Activated CD8-positive, alpha-beta T cell treated with anti-CD3 and anti-CD28 coated beads for 36 hours (primary cell): ENCODE measurements at regions not wholly inside any gene's neighbourhood (a gene's known extent, or its start where the extent isn't known, plus 50 kb on each side); places are given as distances from the start of the nearest gene placed in this dataset.

Source experiments
- ATAC-seq: fragments of 200-7000 bp; cut with Tn5 transposase; one replicate; pipeline ENCODE4 v1.10.0; 2021; ENCODE audit warnings: mild to moderate bottlenecking, moderate library complexity
- CTCF ChIA-PET: fragments of 350-600 bp; sonication (Branson Sonifier 250); formaldehyde crosslinking; loops from one replicate; lab custom pipeline; 2021; ENCODE audit warnings: antibody characterized with exemption; lab: Charles Lee
- POLR2A ChIA-PET: fragments of 350-600 bp; sonication (Branson Sonifier 250); formaldehyde crosslinking; loops from one replicate; lab custom pipeline; 2021; ENCODE audit warnings: antibody characterized with exemption; lab: Charles Lee
- DNase-seq: peaks from one replicate; pipeline ENCODE4 v3.0.0-alpha.2; 2020
- H3K27ac Mint-ChIP-seq: one replicate; pipeline ENCODE4 v1.8.0; 2021; ENCODE audit warnings: mild to moderate bottlenecking, mixed read lengths
- H3K27me3 Mint-ChIP-seq: one replicate; pipeline ENCODE4 v1.8.0; 2021; ENCODE audit warnings: mixed read lengths
- H3K36me3 Mint-ChIP-seq: one replicate; pipeline ENCODE4 v1.8.0; 2021; ENCODE audit warnings: low read depth, mixed read lengths
- H3K4me1 Mint-ChIP-seq: one replicate; pipeline ENCODE4 v1.8.0; 2021; ENCODE audit warnings: low read depth, mixed read lengths
- H3K4me3 Mint-ChIP-seq: one replicate; pipeline ENCODE4 v1.8.0; 2021; ENCODE audit warnings: mild to moderate bottlenecking, moderate library complexity, mixed read lengths
- H3K9me3 Mint-ChIP-seq: one replicate; pipeline ENCODE4 v1.8.0; 2021; ENCODE audit warnings: mixed read lengths
- intact Hi-C: fragments of 100-400 bp; cut with micrococcal nuclease; formaldehyde crosslinking; loops from one replicate; pipeline ENCODE4 v1.10.0; 2022
- TF ChIP-seq, protein P1 (sequence below): fragments of 200-600 bp; IDR thresholded peaks from one replicate; pipeline ENCODE4 v1.8.0; 2022; ENCODE audit warnings: antibody characterized with exemption, mild to moderate bottlenecking

DNA sequence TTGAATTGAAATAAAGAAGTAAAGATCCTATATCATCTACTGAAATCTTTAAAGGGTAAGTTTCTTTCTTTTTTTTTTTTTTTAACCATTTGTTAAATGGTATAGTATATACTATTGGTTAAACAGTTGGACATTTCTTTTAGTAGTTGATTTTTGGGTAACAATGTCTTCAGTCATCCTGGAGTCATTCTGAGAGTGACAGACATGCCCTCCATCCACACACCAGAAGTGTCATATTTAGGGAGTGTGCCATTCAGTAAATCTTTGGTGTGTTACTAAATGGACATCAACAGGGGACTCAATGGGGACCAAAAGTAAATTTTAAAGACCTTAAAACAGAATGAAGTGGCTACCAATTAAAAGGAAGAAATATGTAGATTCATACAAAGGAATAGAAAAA is 50.8 kb upstream of the SLC39A10 start:
- no peak for ATAC-seq
- intact Hi-C loops, result no loop called here

DNA sequence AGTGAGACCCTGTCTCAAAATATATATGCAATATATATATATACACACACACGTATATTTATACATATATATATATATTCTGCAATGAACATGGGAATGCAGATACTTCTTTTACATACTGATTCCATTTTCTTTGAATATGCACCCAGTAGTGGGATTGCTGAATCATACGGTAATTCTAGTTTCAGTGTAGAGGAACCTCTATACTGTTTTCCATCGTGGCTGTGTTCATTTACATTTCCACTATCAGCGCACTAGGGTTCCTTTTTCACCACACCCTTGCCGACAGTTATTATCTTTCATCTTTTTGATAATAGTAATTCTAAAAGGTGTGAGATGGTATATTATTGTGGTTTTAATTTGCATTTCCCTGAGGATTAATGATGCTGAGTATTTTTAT is 52.3 kb upstream of the SLC39A10 start:
- intact Hi-C loops, result no loop called here

More for the DNA sequence above, 50.8 kb upstream of the SLC39A10 start:
- no peak overlapping the region for H3K4me3 Mint-ChIP-seq
- H3K4me1 Mint-ChIP-seq, result peaks cover 14% of the 10 kb centered on the region
- TF ChIP-seq, protein P1, sequence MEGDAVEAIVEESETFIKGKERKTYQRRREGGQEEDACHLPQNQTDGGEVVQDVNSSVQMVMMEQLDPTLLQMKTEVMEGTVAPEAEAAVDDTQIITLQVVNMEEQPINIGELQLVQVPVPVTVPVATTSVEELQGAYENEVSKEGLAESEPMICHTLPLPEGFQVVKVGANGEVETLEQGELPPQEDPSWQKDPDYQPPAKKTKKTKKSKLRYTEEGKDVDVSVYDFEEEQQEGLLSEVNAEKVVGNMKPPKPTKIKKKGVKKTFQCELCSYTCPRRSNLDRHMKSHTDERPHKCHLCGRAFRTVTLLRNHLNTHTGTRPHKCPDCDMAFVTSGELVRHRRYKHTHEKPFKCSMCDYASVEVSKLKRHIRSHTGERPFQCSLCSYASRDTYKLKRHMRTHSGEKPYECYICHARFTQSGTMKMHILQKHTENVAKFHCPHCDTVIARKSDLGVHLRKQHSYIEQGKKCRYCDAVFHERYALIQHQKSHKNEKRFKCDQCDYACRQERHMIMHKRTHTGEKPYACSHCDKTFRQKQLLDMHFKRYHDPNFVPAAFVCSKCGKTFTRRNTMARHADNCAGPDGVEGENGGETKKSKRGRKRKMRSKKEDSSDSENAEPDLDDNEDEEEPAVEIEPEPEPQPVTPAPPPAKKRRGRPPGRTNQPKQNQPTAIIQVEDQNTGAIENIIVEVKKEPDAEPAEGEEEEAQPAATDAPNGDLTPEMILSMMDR, result no peak
- no peaks in the 10 kb centered on the region for H3K9me3 Mint-ChIP-seq
- ChIA-PET CTCF (no interaction called here), POLR2A (no interaction called here)
- no peaks in the 10 kb centered on the region for H3K27me3 Mint-ChIP-seq
- H3K36me3 Mint-ChIP-seq, result no peaks in the 10 kb centered on the region
- no peak for DNase-seq
- H3K27ac Mint-ChIP-seq, result no peak overlapping the region

DNA sequence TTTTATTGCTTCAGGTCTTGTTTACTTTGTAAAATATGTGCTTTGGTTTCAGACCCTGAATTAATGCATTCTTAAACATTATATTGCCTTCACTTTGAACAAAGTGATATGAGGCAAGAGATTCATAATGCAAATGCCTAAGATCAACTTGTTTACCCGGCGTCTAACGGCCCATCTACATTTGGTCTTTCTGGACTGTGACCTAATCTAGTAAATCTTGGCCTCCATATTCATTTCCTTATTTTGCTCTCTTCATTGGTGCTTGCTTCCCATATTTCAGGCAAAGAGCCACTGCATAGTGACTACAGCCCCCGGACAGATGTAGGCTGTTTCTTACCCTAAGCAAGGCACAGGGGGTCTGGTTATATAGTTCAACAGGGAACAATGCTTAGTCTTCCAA is 53.0 kb upstream of the SLC39A10 start:
- TF ChIP-seq, protein P1, result no peak
- CTCF ChIA-PET, result no interaction called here
- no peaks in the 10 kb centered on the region for H3K9me3 Mint-ChIP-seq
- no peaks in the 10 kb centered on the region for H3K36me3 Mint-ChIP-seq
- H3K4me3 Mint-ChIP-seq, result no peak overlapping the region
- POLR2A ChIA-PET, result no interaction called here
- no peak overlapping the region for H3K27ac Mint-ChIP-seq
- no peak for ATAC-seq
- no peak for DNase-seq
- peaks cover 11% of the 10 kb centered on the region for H3K4me1 Mint-ChIP-seq
- H3K27me3 Mint-ChIP-seq, result no peaks in the 10 kb centered on the region
- intact Hi-C loops, result no loop called here

More for the DNA sequence above, 52.3 kb upstream of the SLC39A10 start:
- TF ChIP-seq, protein P1, result no peak
- DNase-seq, result no peak
- Mint-ChIP-seq H3K27ac (no peak overlapping the region), H3K36me3 (no peaks in the 10 kb centered on the region), H3K4me3 (no peak overlapping the region), H3K27me3 (no peaks in the 10 kb centered on the region), H3K9me3 (no peaks in the 10 kb centered on the region), H3K4me1 (peaks cover 15% of the 10 kb centered on the region)
- POLR2A ChIA-PET, result no interaction called here
- no peak for ATAC-seq
- CTCF ChIA-PET, result no interaction called here

DNA sequence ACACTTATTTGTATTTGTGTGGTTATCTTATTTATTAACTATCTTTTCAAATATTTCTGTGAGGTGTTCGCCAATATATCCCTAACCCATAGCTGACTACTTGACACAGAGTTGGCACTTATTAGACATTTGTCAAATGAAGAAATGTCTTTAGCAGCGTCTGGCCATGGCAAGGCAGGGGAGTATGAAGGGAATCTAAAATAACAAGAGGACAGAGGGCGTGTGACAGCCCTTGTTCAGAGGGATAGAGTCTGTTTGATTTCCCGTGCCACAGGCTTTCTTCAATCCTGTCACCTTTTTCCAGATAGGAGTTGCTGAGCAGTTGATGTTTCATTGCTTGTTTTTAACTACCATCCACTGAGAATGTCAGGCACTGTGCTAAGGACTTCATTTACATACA is 53.6 kb upstream of the SLC39A10 start:
- no peak for ATAC-seq
- H3K27ac Mint-ChIP-seq, result no peak overlapping the region
- H3K4me3 Mint-ChIP-seq, result no peak overlapping the region
- ChIA-PET POLR2A (no interaction called here), CTCF (no interaction called here)
- no peaks in the 10 kb centered on the region for H3K36me3 Mint-ChIP-seq
- no peak for DNase-seq
- intact Hi-C loops, result no loop called here
- no peaks in the 10 kb centered on the region for H3K27me3 Mint-ChIP-seq
- H3K9me3 Mint-ChIP-seq, result no peaks in the 10 kb centered on the region
- peaks cover 7% of the 10 kb centered on the region for H3K4me1 Mint-ChIP-seq
- TF ChIP-seq, protein P1, result no peak

DNA sequence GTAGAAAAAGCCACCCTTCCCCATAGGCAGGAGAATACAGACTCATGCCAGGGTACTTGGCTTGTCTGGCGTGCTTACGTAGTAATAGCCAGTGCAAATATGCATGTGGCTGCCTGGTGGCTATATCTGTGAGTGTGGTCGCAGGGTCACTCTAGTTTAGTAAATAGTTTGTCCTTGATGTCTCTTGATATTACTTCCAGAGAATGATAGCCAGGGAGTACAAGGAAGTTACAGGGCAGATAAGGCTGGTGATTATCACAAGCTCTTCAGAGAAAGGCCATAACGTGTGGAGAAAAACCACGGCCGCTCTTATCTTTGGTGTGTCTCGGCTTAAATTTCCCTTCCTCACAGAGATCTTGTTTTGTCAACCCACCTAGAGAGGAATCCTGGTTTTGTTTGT is 54.3 kb upstream of the SLC39A10 start:
- POLR2A ChIA-PET, result no interaction called here
- H3K4me1 Mint-ChIP-seq, result peaks cover 7% of the 10 kb centered on the region

More for the DNA sequence above, 54.3 kb upstream of the SLC39A10 start:
- TF ChIP-seq, protein P1, result no peak
- no peak for ATAC-seq
- Mint-ChIP-seq H3K27ac (no peak overlapping the region), H3K36me3 (no peaks in the 10 kb centered on the region), H3K4me3 (no peak overlapping the region), H3K9me3 (no peaks in the 10 kb centered on the region), H3K27me3 (no peaks in the 10 kb centered on the region)
- CTCF ChIA-PET, result no interaction called here
- no peak for DNase-seq
- intact Hi-C loops, result no loop called here
